Skeletal muscle satellite cell (primary cell): ENCODE measurements at regions not wholly inside any gene's neighbourhood (a gene's known extent, or its start where the extent isn't known, plus 50 kb on each side); places are given as distances from the start of the nearest gene placed in this dataset.

Source experiments
- H3K27me3 ChIP-seq: 2 replicates; pipeline ENCODE4 v1.7.0; 2013; ENCODE audit warnings: low read length; ENCODE audit not compliant: control insufficient read depth, insufficient read depth
- H3K36me3 ChIP-seq: 2 replicates; pipeline ENCODE4 v1.7.0; 2013; ENCODE audit warnings: mild to moderate bottlenecking, control low read depth, low read length; ENCODE audit not compliant: insufficient read depth
- H3K4me1 ChIP-seq: 2 replicates; pipeline ENCODE4 v1.7.0; 2013; ENCODE audit warnings: low read length; ENCODE audit not compliant: control insufficient read depth, insufficient read depth
- H3K4me2 ChIP-seq: 2 replicates; pipeline ENCODE4 v1.7.0; 2013; ENCODE audit warnings: mild to moderate bottlenecking, low read length
- H3K4me3 ChIP-seq: 2 replicates; pipeline ENCODE4 v1.7.0; 2013; ENCODE audit warnings: low read length
- H3K9ac ChIP-seq: 2 replicates; pipeline ENCODE4 v1.7.0; 2013; ENCODE audit warnings: mild to moderate bottlenecking, low read depth, low read length, moderate library complexity
- H3K9me3 ChIP-seq: replicated peaks from 2 replicates; pipeline ENCODE4 v1.7.0; 2013; ENCODE audit warnings: mild to moderate bottlenecking, control low read depth, low read length

DNA sequence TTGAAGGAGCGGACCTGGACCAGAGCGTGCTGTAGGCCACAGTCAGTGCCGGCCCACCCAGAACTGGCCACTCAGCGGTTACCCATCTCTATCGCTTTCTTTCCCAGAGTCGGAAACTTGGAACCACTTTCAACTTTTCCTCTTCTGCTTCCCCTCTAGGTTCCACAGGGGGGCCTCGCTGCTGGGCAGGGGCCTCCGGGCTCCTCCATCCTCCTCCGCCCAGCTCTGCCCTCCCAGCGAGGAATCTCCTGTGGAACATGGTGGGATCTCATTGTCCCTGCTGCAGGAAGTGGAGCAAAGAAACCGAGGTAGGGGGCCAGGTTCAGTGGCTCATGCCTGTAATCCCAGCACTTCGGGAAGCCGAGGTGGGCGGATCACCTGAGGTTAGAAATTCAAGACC lies 139.2 kb downstream of the ETS2 start:
- H3K4me1 ChIP-seq: peaks cover 9% of the 10 kb centered on the region

DNA sequence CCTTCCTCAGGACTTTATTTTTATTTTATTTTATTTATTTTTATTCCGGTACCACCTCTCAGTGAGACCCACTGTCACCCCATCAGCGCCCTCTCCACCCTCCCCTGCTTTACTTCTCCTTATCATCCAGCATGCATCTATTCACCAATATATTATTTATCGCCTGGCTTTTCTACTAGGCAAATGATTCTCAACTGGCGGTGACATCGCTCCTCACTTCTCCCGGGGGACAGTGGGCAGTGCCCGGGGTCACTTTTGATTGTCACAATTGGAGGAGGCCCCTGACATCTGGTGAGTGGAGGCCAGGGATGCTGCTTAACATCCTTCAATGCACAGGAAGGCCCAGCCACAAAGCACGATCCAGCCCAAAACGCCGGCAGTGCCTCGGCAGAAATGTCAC lies 138.7 kb downstream of the ETS2 start:
- Histone ChIP-seq H3K9me3 (no peaks in the 10 kb centered on the region), H3K4me1 (peaks cover 8% of the 10 kb centered on the region), H3K27me3 (peaks cover 25% of the 10 kb centered on the region), H3K4me2 (no peak overlapping the region), H3K9ac (no peak overlapping the region), H3K36me3 (no peaks in the 10 kb centered on the region), H3K4me3 (no peak overlapping the region)

More for the DNA sequence above, 139.2 kb downstream of the ETS2 start:
- no peaks in the 10 kb centered on the region for H3K36me3 ChIP-seq
- H3K9me3 ChIP-seq: no peaks in the 10 kb centered on the region
- peaks cover 24% of the 10 kb centered on the region for H3K27me3 ChIP-seq
- no peak overlapping the region for H3K4me3 ChIP-seq
- H3K9ac ChIP-seq: no peak overlapping the region
- H3K4me2 ChIP-seq: no peak overlapping the region

DNA sequence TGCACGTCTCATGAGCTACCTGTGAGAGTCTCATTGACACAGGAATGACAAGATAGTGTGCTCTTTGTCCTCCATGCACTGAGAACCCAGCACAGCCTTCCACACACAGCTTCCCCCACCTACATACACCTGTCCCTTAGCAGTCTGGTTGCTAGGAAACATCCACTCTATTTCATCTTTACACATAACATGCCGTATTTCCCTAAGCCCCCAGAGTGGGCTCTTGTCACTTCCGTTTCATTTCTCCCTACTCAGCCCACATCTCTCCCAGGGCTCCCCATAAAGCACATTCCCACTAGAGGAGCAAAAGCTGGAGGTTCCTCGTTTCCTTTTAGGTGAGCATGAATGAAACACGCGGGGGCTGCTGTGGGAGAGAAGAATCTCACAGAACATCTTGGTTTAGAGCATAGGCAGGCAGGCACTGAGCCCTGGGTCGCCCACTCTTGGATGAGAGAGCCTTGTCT lies 137.1 kb downstream of the ETS2 start:
- no peak overlapping the region for H3K4me3 ChIP-seq
- H3K9me3 ChIP-seq: no peaks in the 10 kb centered on the region
- no peaks in the 10 kb centered on the region for H3K4me1 ChIP-seq
- H3K4me2 ChIP-seq: no peak overlapping the region
- peaks cover 30% of the 10 kb centered on the region for H3K27me3 ChIP-seq
- no peaks in the 10 kb centered on the region for H3K36me3 ChIP-seq
- no peak overlapping the region for H3K9ac ChIP-seq

DNA sequence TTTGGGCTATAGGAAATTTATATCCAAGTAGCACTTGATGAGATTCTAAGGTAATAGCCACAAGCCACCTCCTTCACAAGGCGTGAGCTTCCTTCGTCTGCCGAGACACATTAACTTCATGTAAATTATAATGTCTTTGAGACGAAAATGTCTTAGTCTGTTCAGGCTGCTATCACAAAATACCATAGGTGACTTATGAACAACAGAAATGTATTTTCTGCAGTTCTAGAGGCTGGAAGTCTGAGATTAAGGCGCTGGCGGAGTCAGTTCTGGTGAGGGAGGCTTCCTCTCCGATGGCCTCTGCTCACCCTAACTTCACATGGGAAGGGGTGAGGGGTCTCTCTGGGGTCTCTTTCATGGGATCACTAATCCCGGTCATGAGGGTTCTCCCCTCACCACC lies 133.0 kb downstream of the ETS2 start:
- H3K4me3 ChIP-seq: no peak overlapping the region
- no peaks in the 10 kb centered on the region for H3K9me3 ChIP-seq

DNA sequence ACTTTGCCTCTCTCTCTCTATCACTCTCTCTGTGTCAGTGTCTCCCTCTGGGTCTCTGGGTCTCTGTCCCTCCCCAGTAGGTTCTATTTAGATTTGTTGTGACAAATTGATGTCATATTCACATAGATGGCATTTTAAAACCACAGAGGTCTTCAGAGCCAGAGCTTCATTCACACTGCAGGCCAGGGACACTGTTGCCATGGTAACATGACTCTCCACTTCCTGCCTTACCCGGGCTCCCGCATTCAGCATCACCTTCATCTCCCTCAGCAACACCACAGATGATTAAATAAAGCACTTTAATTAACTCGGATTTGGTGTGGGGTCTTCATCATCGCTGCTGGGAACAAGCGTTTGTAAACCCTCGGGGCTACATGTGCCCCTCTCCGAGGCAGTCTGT lies 132.6 kb downstream of the ETS2 start:
- H3K9ac ChIP-seq: no peak overlapping the region
- no peaks in the 10 kb centered on the region for H3K36me3 ChIP-seq
- no peaks in the 10 kb centered on the region for H3K4me1 ChIP-seq
- no peak overlapping the region for H3K4me3 ChIP-seq
- peaks cover 41% of the 10 kb centered on the region for H3K27me3 ChIP-seq
- no peaks in the 10 kb centered on the region for H3K9me3 ChIP-seq
- no peak overlapping the region for H3K4me2 ChIP-seq

More for the DNA sequence above, 133.0 kb downstream of the ETS2 start:
- H3K27me3 ChIP-seq: peaks cover 41% of the 10 kb centered on the region
- H3K4me1 ChIP-seq: no peaks in the 10 kb centered on the region
- H3K4me2 ChIP-seq: no peak overlapping the region
- no peaks in the 10 kb centered on the region for H3K36me3 ChIP-seq
- H3K9ac ChIP-seq: no peak overlapping the region

DNA sequence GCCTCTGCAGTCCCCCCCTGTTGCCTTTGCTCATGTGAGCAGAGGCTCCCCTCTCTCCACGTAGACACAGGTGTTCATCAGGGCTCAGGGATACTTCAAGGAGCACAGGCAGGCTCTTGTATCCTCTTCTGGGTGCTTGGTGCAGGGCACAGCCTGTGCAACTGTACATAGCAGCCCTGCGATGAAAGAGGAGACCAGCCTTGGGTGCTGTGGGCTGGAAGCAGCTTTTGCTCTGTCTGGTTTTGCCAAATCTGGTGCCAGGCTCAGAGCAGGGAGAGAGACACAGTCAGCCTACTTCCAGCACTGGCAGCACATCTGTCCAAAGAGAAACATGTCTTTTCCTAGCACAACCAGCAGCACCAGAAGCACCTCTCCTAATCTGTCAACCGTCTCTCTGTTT lies 132.1 kb downstream of the ETS2 start:
- Histone ChIP-seq H3K36me3 (no peaks in the 10 kb centered on the region), H3K4me2 (no peak overlapping the region), H3K4me1 (no peaks in the 10 kb centered on the region), H3K9ac (no peak overlapping the region), H3K4me3 (no peak overlapping the region), H3K9me3 (no peaks in the 10 kb centered on the region), H3K27me3 (peaks cover 38% of the 10 kb centered on the region)

DNA sequence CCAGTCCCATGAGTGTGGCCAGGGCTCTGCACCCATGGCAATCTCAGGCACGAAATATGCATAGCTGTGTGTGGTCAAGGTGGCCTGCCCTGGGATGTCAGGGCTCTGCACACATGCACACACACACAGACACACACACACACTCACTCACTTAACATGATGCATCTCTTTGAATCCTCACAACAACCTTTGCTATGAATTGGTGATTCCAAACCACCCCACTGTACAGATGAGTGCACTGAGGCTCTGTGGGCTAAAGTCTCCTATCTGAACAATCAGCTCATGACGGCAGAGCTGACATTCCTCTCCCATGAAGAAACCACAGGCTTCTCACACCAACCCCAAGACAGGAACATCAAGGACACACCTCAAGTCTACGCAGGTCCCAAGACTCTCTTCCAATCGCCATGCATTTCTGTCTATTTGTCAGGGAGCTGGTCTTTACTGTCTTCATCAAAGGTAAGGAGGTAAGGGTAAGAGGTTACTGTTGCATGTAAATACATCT lies 131.6 kb downstream of the ETS2 start:
- H3K36me3 ChIP-seq: no peaks in the 10 kb centered on the region

DNA sequence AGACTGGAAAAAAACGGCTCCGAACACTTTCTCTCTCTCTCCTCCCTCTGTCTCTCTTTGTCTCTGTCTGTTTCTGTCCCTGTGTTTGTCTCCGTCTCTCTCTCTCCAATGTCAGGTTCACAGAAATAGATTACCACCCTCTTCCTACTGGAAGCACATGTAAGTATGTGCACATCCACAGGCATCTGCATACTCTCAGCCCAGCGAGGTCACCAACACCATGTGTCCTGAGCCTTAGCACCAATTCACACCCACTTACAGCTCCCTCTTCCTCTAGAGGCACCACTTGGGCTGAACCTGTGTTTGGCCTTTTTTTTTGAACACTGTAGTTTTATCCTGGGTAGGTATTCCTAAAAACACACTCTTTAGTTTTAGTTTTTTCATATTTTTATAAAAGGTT lies 130.5 kb downstream of the ETS2 start:
- no peaks in the 10 kb centered on the region for H3K4me1 ChIP-seq
- no peaks in the 10 kb centered on the region for H3K9me3 ChIP-seq
- no peak overlapping the region for H3K4me2 ChIP-seq
- peaks cover 29% of the 10 kb centered on the region for H3K27me3 ChIP-seq
- H3K9ac ChIP-seq: no peak overlapping the region
- H3K36me3 ChIP-seq: no peaks in the 10 kb centered on the region
- H3K4me3 ChIP-seq: no peak overlapping the region

More for the DNA sequence above, 131.6 kb downstream of the ETS2 start:
- Histone ChIP-seq H3K9ac (no peak overlapping the region), H3K27me3 (peaks cover 35% of the 10 kb centered on the region), H3K4me1 (no peaks in the 10 kb centered on the region), H3K9me3 (no peaks in the 10 kb centered on the region), H3K4me2 (no peak overlapping the region), H3K4me3 (no peak overlapping the region)

DNA sequence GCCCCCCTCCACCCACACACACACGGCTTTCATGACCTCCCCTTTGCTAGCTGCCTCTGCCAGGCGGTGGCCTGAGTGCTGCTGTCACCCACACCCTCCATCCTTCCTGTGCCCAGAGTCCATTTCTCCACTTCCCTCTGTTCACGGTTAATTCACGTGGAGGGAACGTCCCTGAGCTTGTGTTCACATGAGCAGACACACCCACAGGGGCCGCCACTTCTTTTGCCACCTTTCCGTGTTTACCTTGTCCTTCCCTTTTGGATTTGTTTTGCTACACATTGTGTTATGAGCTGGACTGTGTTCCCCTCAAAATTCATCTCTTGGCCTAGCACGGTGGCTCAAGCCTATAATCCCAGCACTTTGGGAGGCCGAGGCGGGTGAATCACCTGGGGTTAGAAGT lies 128.0 kb downstream of the ETS2 start:
- Histone ChIP-seq H3K36me3 (no peaks in the 10 kb centered on the region), H3K9ac (no peak overlapping the region), H3K4me3 (no peak overlapping the region), H3K27me3 (peaks cover 24% of the 10 kb centered on the region), H3K9me3 (no peaks in the 10 kb centered on the region), H3K4me1 (no peaks in the 10 kb centered on the region), H3K4me2 (no peak overlapping the region)

DNA sequence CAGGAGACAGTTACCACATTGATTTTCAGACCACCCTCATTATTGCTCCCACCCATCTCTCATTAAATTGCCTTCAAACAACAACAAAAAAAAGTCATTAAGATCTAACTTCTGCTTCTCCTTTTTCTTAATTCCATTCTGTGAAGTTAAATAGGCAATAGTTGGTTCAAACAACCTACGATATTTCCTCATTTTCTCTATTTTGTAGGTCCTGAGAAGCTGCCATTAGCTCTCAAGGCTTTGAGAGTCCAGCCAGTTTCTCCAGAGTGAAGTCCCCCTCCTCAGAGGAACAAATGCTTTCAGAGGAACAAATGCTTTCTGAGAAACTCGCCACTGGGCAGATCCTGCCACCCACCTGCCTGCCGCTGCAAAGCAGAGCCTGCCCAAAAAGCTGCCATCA lies 125.6 kb downstream of the ETS2 start:
- H3K4me3 ChIP-seq: no peak overlapping the region
- H3K4me1 ChIP-seq: peaks cover 3% of the 10 kb centered on the region
- H3K9me3 ChIP-seq: no peaks in the 10 kb centered on the region
- H3K27me3 ChIP-seq: peaks cover 10% of the 10 kb centered on the region
- H3K4me2 ChIP-seq: no peak overlapping the region
- no peak overlapping the region for H3K9ac ChIP-seq
- no peaks in the 10 kb centered on the region for H3K36me3 ChIP-seq

DNA sequence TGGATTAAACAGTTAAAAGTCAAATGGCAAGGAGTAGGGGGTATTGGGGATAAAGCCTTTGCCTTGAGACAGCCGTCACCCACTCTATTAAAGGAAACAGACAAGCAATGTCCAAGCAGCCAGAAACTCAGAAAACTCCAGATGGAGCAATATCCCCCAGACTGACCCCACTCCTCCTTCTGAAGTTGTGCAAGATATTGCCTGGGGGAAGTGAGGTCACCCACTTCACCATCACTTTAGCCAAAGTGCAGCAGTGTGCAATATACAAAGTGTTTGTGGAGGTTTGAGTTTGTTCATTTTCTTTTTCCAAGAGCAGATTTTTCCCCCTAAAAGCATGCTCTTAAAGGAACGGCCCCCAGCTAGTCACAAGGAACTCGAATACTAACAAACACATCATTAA lies 125.1 kb downstream of the ETS2 start:
- Histone ChIP-seq H3K9ac (no peak overlapping the region), H3K4me2 (no peak overlapping the region), H3K36me3 (no peaks in the 10 kb centered on the region), H3K27me3 (peaks cover 10% of the 10 kb centered on the region), H3K4me3 (no peak overlapping the region), H3K9me3 (no peaks in the 10 kb centered on the region), H3K4me1 (peaks cover 7% of the 10 kb centered on the region)

DNA sequence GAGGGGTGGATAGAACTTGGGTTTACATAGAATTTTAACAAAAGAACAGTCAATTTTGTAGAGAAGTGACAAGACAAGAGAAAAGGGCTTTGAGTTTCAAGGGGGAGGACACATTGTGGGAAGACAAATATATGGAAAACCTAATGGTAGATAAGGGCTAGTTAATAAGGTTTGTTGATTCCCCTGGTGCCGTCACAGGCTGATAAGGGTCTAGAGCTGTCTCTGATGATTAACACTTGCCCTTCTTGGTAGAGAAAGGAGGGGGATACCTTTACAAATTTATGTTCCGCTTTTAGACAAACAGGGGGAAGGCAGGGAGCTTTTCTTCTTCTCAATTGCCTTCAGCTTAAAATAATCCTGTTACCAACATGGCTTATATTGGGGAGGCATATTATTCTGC lies 124.3 kb downstream of the ETS2 start:
- H3K9me3 ChIP-seq: no peaks in the 10 kb centered on the region
- H3K4me2 ChIP-seq: no peak overlapping the region
- H3K27me3 ChIP-seq: peaks cover 3% of the 10 kb centered on the region
- no peaks in the 10 kb centered on the region for H3K36me3 ChIP-seq
- H3K9ac ChIP-seq: no peak overlapping the region
- peaks cover 14% of the 10 kb centered on the region for H3K4me1 ChIP-seq
- no peak overlapping the region for H3K4me3 ChIP-seq
